ENCODE measurements at regions not wholly inside any gene's neighbourhood (a gene's known extent, or its start where the extent isn't known, plus 50 kb on each side); places are given as distances from the start of the nearest gene placed in this dataset.

GRCh38 chrX:124665621-124666400, 319.4 kb downstream of the SH2D1A start:
- TF ChIP-seq POLR2A (IDR thresholded peaks at IDR 0.05; ENCODE audit: low read depth, low read length) (no peak), POLR2AphosphoS5 (IDR thresholded peaks at IDR 0.05; ENCODE audit: low read depth, low read length) (no peak), TAF1 (IDR thresholded peaks at IDR 0.05; ENCODE audit: borderline replicate concordance, low read depth, low read length) (no peak)

All from GM12892 (cell line).